ENCODE measurements at regions not wholly inside any gene's neighbourhood (a gene's known extent, or its start where the extent isn't known, plus 50 kb on each side); places are given as distances from the start of the nearest gene placed in this dataset.

DNA sequence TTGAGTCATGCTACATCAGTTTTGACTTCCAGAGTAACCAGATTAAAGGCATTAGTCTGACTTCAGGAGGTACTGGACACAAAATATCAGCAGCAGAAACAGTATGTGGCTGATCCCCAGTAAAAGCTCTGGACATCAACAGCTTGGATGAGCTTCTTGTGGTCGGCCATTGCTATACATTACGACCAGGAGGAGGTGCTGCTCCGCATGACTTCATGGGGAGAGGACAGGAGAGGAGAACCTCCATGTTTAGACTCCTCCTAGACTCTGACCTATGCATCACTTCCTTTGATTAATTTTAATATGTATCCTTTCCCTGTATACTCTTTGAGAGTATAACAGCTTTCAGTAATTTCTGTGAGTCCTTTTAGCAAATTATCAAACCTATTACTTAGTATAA, 285.6 kb upstream of the ARHGEF26 start:
- Histone ChIP-seq H2AFZ (ENCODE audit: insufficient read depth, low read depth, low read length, poor library complexity, severe bottlenecking) (no peak overlapping the region), H3K4me3 (ENCODE audit: control extremely low read depth in 1 of 5, extremely low read depth in 1 of 5, insufficient read depth in 1 of 5, low read depth in 2 of 5, low read length in 4 of 5) (no peak overlapping the region), H3K4me1 (ENCODE audit: control insufficient read depth in 2 of 2, insufficient read depth in 2 of 2, low read length in 2 of 2) (no peaks in the 10 kb centered on the region), H3K27ac (ENCODE audit: low read length in 2 of 2) (no peak overlapping the region), H3K79me2 (ENCODE audit: control insufficient read depth, insufficient read depth, low read length) (no peaks in the 10 kb centered on the region), H3K27me3 (replicated peaks in 1 of 4; ENCODE audit: control extremely low read depth in 1 of 4, control insufficient read depth in 3 of 4, insufficient read depth in 4 of 4, low read length in 3 of 4) (no peaks in the 10 kb centered on the region), H3K36me3 (replicated peaks in 1 of 2; ENCODE audit: control extremely low read depth in 1 of 2, control insufficient read depth in 1 of 2, extremely low read depth in 1 of 2, insufficient read depth in 2 of 2, low read length in 1 of 2) (no peaks in the 10 kb centered on the region), H3K9ac (ENCODE audit: low read length) (no peak overlapping the region), H4K20me1 (ENCODE audit: control insufficient read depth, insufficient read depth, low read length, poor library complexity, severe bottlenecking) (no peaks in the 10 kb centered on the region), H3K4me2 (replicated peaks; ENCODE audit: low read depth, low read length, poor library complexity, severe bottlenecking) (no peak overlapping the region), H3K9me3 (ENCODE audit: control extremely low read depth in 1 of 3, control insufficient read depth in 2 of 3, insufficient read depth in 1 of 3, low read length in 2 of 3) (no peaks in the 10 kb centered on the region)
- DNase-seq (no peak), ATAC-seq (ENCODE audit: low read depth) (no peak)
- intact Hi-C loops (cut with micrococcal nuclease), result no loop called here
- ChIA-PET POLR2A (no interaction called here), CTCF (no interaction called here)
- Mint-ChIP-seq H3K4me1 (no peaks in the 10 kb centered on the region), H3K4me3 (no peak overlapping the region), H3K27me3 (no peaks in the 10 kb centered on the region), H3K27ac (no peak overlapping the region), H3K9me3 (ENCODE audit: insufficient read depth) (no peaks in the 10 kb centered on the region)
- no CpG with 5 or more reads among the region's 3 CpGs for WGBS (ENCODE audit: insufficient coverage)
- no peak for TF ChIP-seq EZH2 (IDR thresholded peaks at IDR 0.05; ENCODE audit: borderline replicate concordance, insufficient read depth, low read depth, low read length, poor library complexity, severe bottlenecking)
- TF ChIP-seq, protein P1, sequence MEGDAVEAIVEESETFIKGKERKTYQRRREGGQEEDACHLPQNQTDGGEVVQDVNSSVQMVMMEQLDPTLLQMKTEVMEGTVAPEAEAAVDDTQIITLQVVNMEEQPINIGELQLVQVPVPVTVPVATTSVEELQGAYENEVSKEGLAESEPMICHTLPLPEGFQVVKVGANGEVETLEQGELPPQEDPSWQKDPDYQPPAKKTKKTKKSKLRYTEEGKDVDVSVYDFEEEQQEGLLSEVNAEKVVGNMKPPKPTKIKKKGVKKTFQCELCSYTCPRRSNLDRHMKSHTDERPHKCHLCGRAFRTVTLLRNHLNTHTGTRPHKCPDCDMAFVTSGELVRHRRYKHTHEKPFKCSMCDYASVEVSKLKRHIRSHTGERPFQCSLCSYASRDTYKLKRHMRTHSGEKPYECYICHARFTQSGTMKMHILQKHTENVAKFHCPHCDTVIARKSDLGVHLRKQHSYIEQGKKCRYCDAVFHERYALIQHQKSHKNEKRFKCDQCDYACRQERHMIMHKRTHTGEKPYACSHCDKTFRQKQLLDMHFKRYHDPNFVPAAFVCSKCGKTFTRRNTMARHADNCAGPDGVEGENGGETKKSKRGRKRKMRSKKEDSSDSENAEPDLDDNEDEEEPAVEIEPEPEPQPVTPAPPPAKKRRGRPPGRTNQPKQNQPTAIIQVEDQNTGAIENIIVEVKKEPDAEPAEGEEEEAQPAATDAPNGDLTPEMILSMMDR (IDR thresholded peaks at IDR 0.05), result no peak

- no CpG with 5 or more reads among the region's 1 CpG for WGBS (ENCODE audit: insufficient coverage)
- Mint-ChIP-seq H3K27me3 (no peaks in the 10 kb centered on the region), H3K9me3 (ENCODE audit: insufficient read depth) (peaks cover 6% of the 10 kb centered on the region), H3K27ac (no peak overlapping the region), H3K4me3 (no peak overlapping the region), H3K4me1 (no peaks in the 10 kb centered on the region)
- Histone ChIP-seq H3K4me3 (ENCODE audit: control extremely low read depth in 1 of 5, extremely low read depth in 1 of 5, insufficient read depth in 1 of 5, low read depth in 2 of 5, low read length in 4 of 5) (no peak overlapping the region), H3K36me3 (replicated peaks in 1 of 2; ENCODE audit: control extremely low read depth in 1 of 2, control insufficient read depth in 1 of 2, extremely low read depth in 1 of 2, insufficient read depth in 2 of 2, low read length in 1 of 2) (no peaks in the 10 kb centered on the region), H2AFZ (ENCODE audit: insufficient read depth, low read depth, low read length, poor library complexity, severe bottlenecking) (no peak overlapping the region), H4K20me1 (ENCODE audit: control insufficient read depth, insufficient read depth, low read length, poor library complexity, severe bottlenecking) (no peaks in the 10 kb centered on the region), H3K4me2 (replicated peaks; ENCODE audit: low read depth, low read length, poor library complexity, severe bottlenecking) (no peak overlapping the region), H3K4me1 (ENCODE audit: control insufficient read depth in 2 of 2, insufficient read depth in 2 of 2, low read length in 2 of 2) (no peaks in the 10 kb centered on the region), H3K9ac (ENCODE audit: low read length) (no peak overlapping the region), H3K9me3 (ENCODE audit: control extremely low read depth in 1 of 3, control insufficient read depth in 2 of 3, insufficient read depth in 1 of 3, low read length in 2 of 3) (no peaks in the 10 kb centered on the region), H3K27me3 (replicated peaks in 1 of 4; ENCODE audit: control extremely low read depth in 1 of 4, control insufficient read depth in 3 of 4, insufficient read depth in 4 of 4, low read length in 3 of 4) (no peaks in the 10 kb centered on the region), H3K27ac (ENCODE audit: low read length in 2 of 2) (no peak overlapping the region), H3K79me2 (ENCODE audit: control insufficient read depth, insufficient read depth, low read length) (no peaks in the 10 kb centered on the region)
- CTCF ChIA-PET, result no interaction called here
- DNase-seq (no peak), ATAC-seq (ENCODE audit: low read depth) (no peak)
- POLR2A ChIA-PET, result no interaction called here
- TF ChIP-seq, protein P1 (IDR thresholded peaks at IDR 0.05), result no peak
- no peak for TF ChIP-seq EZH2 (IDR thresholded peaks at IDR 0.05; ENCODE audit: borderline replicate concordance, insufficient read depth, low read depth, low read length, poor library complexity, severe bottlenecking)
- intact Hi-C loops (cut with micrococcal nuclease), result no loop called here
These were observed 280.7 kb upstream of the ARHGEF26 start for GRCh38 chr3:153840487-153840886.
